ENCODE measurements at regions not wholly inside any gene's neighbourhood (a gene's known extent, or its start where the extent isn't known, plus 50 kb on each side); places are given as distances from the start of the nearest gene placed in this dataset.

DNA sequence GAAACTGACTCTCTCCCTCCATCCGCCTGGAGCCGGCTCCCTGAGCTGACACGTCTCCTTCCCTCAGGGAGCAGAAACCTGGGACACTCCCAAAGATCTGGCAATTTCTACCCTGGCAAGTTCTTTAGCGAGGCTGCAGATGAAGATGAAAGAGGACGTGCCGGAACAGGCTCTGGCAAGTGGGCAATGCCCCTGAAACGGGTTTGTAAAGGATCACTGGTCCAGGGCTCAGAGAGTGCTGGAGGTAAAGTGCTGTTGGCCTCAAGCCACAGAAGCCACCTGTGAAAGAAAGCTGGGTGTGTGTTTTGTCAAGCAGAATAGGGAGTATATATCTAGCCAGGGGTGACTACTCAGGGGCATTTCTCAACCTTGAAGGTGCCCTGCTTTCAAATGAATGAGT is 131.4 kb upstream of the ATP6AP2 start:
- DNase-seq, result no peak

- DNase-seq, result no peak
These were observed 132.0 kb upstream of the ATP6AP2 start for GRCh38 chrX:40448793-40449192.

DNA sequence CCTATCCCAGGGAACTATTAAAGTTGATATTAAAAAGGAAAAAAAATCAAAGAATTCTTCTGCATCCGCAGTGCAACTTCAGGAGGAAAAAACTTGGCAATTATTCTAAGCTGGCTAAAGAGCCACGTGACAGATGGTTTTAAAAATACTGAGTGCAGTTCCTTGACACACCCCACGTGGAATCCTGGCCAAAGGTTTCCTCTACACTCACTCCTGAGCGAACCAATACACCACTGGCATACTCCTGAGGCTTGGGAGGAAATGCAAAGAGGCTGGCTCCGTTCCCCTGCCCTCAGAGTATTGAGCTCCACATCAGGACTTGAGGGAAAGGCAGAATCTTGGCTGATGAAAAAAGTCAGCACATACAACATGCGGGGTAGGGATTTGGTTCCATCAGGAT is 133.8 kb upstream of the ATP6AP2 start:
- no peak for DNase-seq

- DNase-seq, result no peak
These were observed 135.1 kb upstream of the ATP6AP2 start for GRCh38 chrX:40445691-40446090.

- DNase-seq, result no peak
These were observed 135.8 kb upstream of the ATP6AP2 start for GRCh38 chrX:40444798-40445496.

DNA sequence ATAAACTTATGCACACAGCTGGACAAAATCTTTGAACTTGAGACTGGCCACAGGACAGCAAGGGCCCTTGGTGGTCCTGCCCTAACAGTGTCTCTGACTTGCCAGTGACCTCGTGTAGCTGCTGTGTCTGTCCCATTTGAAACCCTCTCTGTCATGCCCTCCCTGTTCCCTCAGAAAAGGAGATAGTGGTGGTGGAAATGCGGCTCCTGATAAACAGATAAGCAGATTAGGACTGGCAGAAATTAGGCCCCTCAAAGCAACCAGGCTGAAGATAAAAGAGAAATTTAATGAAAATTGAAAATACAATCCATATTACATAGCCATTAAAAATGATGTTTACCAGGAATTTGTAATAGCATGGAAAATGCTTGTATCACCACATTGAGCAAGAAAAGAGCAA is 136.6 kb upstream of the ATP6AP2 start:
- DNase-seq, result no peak

GRCh38 chrX:40440866-40441265 is 139.9 kb upstream of the ATP6AP2 start:
- DNase-seq, result no peak

DNA sequence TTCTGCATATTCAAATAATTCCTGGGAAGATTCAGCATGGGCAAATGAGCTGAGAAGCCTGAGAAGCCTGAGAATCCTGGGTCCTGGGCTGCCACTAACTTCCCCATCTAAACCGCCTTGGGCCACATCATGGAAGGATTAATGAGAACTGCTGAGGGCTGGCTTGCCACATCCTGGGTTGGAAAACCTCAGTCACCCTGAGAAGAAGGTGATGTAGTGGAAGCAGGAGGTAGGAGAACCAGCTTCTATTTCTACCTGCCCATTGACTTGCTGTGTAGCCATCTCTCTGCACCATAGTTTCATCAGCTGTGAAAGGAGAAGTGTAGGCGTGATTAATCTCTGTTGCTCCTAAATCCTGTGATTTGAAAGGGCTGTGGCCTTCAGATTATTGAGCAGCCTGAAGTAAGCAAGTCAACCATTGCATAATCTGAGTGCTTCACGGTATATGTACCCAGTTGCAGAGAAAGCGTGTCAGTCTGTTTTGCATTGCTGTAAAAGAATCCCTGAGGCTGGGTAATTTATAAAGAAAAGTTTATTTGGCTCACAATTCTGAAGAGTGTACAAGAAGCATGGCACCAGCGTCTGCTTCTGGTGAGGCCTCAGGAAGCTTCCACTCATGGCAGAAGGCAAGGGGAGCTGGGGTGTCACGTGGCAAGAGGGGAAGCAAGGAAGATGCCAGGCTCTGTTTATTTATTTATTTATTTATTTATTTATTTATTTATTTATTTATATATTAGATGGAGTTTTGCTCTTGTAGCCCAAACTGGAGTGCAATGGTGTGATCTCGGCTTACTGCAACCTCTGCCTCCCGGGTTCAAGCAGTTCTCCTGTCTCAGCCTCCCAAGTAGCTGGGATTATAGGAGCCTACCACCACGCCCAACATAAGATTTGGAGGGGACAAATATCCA is 140.9 kb upstream of the ATP6AP2 start:
- DNase-seq, result no peak

GRCh38 chrX:40437348-40437747 is 143.4 kb upstream of the ATP6AP2 start:
- DNase-seq, result no peak

GRCh38 chrX:40434947-40435346 is 145.8 kb upstream of the ATP6AP2 start:
- DNase-seq, result no peak

GRCh38 chrX:40434443-40434842 is 146.3 kb upstream of the ATP6AP2 start:
- DNase-seq, result no peak

- no peak for DNase-seq
These were observed 147.6 kb upstream of the ATP6AP2 start for GRCh38 chrX:40433160-40433559.

- no peak for DNase-seq
These were observed 156.5 kb upstream of the ATP6AP2 start for GRCh38 chrX:40424259-40424658.

DNA sequence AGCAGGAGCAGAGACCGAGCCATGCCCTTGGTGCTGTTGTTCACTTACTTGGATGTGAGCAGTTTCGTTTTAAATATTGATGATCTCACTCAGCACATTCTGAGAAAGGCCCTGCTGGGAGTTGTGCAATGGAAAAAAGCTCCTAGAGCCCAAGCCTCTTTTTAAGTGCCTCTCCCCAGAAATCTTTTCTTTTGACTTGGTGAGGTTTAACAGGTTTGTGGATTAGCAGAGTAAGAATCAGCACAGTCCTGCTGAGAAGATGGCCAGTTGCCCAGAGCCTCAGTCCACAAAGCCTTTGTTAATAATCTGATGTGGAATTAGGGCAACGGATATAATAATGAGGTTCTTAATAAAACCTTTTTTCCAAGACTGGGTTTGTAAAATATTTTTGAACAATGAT is 157.5 kb upstream of the ATP6AP2 start:
- DNase-seq, result no peak

GRCh38 chrX:40422021-40422420 is 158.7 kb upstream of the ATP6AP2 start:
- no peak for DNase-seq

- no peak for DNase-seq
These were observed 159.7 kb upstream of the ATP6AP2 start for GRCh38 chrX:40420899-40421729.

DNA sequence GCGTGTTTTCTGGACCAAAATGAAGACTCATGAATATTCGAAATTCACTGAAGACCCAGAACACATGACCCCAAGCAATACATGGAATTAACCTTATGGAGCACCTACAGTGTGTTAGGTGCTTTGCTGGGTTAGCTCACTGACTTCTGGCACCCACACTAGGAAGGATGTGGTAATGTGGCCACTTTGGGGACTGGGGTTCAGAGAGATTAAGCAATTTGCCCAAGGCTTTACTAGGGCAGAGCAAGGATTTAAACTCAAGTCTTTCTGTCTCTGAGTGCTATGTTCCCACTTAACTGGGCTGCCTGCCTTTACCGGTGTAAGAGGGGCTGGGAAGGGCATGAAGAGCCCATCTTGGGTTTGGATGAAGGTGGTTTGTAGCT is 162.0 kb upstream of the ATP6AP2 start:
- DNase-seq, result peak; percentile 3 to 30

DNA sequence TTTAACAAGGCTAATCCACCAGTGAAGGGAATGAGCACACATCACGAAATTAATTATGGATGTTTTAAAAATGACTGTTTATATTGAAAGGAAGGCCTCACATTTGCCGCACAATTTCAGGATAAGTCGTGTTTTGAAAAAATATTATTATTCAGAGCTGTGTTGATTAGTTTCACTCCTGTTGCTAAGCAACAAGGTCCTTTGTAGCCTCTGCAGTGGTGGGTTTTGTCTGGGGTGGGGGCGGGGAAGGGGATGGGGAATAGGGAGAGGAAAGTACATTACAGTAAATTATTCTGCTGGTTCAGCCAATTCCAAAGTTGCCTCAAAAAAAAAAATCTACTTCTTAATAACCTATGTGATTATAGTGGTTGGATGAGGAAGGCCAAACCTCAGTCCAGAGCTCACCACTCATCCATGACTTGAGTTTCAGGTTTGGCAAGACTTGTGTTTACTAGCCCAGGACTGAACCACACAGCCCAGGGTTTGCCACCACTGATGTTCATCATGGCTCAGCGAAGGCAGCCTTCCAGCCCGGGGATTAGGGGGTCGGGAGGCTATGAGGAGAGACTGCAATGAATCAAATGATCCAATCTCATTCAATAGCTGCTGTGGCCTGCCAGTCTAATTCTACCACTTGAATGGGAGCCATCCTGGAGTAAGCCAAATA is 162.5 kb upstream of the ATP6AP2 start:
- DNase-seq, result no peak

DNA sequence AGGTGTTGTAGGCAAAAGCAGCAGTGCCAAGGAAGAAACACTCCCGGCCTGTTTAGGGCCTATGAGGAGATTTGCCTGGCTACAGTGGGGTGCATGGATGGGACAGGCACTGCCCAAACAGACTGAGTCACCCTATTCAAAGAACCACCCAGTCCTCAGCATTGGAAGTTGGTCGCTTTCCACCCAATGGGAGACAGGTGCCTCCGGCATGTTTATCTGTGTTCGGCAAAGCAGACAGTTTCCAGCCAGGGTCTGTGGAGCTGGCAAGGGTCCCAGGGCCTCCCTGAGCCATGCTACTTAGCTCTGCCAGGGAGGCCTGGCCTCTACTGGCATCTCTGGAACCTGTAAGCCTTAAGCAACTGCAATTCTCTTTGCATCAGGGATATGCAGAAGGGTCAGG is 165.1 kb upstream of the ATP6AP2 start:
- DNase-seq, result no peak

- no peak for DNase-seq
These were observed 166.4 kb upstream of the ATP6AP2 start for GRCh38 chrX:40414335-40414734.

DNA sequence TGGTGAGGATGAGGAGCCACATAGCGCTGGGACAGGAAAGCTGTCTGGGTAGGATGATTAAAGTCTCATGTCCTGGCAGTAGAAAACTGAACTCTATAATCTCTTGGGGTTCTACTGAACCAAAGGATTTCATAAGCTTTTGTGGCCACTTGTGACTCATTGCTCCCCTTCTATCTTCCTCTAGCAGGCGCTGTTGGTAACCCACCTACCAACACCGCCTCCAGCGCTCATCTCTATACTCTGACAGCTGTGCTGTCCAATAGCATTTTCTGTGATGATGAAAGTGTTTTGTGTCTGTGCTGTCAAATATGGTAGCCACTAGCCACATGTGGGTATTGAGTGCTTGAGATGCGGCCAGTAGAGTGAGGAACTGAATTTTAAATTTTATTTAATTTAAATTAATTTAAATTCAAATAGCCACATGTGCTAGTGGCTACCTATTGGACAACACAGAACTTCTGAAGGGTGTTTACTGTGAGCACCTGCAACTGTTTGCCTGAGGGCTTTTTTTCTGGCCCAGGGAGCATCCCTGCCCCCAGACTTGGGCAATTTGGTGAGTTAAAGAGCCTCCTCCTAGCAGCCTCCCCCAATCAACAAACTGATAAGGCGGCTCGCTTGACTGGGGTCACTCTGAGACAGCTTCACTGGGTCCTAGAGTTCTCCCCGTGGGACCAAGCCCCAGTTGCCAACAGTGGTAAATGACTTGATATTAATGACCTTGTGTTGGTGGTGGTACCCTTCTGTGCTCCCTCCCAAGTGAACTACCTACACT is 169.2 kb upstream of the ATP6AP2 start:
- DNase-seq, result peak; percentile 35 to 36

DNA sequence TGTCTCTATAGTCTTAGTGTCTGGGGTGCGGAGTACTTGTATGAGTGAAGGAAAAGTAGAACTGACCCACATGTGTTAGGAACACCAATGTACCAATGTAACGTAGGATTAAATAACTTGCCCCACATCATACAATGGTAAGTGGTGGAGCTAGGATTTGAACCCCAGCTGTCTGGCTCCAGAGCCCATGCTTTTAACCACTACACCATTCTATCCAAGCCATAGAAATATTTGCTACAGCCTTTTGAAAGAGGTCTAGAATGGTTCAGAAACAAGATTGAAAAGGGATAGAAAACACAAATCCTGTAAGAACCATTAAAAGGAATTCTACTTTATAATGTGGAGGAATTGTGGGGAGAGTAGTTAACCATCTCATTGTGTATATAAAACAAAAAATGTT is 169.9 kb upstream of the ATP6AP2 start:
- no peak for DNase-seq

Measured in AML-193 (cell line).